ENCODE measurements at regions not wholly inside any gene's neighbourhood (a gene's known extent, or its start where the extent isn't known, plus 50 kb on each side); places are given as distances from the start of the nearest gene placed in this dataset.

DNA sequence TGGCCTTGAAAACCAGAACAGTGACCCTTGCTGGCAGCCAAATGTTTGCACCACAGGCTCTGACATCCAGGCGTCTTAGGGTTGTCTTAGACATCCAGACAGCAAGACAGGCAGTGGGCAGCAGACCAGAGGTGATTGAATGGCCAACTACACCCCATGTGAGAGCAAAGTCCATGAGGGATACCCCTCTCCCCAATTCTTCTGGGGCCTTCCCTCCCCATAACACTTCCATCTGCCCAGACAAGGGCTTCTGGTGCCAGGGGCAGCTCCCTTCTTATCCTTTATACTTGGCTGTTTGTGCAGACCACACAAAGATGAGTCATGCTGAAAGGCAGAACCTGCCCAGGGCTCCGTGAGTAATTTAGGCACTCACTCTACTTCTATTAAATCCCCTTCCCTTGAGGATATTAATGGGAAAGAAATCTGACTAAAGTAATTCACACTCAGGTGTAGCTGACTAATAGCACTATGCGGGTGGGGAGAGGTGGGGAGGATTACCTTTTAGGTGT lies 257.9 kb downstream of the UACA start:
- Histone ChIP-seq H3K4me1 (peaks cover 6 to 15% of the 10 kb centered on the region in 2 donors), H3K36me3 (no peaks in the 10 kb centered on the region), H3K27ac (peak overlapping the region in 1 of 2 donors; percentile 38), H3K27me3 (no peaks in the 10 kb centered on the region), H3K4me3 (no peak overlapping the region), H3K9me3 (peaks cover 9 to 13% of the 10 kb centered on the region in 2 donors)
- TF ChIP-seq, protein P1, sequence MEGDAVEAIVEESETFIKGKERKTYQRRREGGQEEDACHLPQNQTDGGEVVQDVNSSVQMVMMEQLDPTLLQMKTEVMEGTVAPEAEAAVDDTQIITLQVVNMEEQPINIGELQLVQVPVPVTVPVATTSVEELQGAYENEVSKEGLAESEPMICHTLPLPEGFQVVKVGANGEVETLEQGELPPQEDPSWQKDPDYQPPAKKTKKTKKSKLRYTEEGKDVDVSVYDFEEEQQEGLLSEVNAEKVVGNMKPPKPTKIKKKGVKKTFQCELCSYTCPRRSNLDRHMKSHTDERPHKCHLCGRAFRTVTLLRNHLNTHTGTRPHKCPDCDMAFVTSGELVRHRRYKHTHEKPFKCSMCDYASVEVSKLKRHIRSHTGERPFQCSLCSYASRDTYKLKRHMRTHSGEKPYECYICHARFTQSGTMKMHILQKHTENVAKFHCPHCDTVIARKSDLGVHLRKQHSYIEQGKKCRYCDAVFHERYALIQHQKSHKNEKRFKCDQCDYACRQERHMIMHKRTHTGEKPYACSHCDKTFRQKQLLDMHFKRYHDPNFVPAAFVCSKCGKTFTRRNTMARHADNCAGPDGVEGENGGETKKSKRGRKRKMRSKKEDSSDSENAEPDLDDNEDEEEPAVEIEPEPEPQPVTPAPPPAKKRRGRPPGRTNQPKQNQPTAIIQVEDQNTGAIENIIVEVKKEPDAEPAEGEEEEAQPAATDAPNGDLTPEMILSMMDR (IDR thresholded peaks at IDR 0.05) = no peak
- TF ChIP-seq POLR2A (IDR thresholded peaks at IDR 0.05) (no peak), POLR2AphosphoS5 (IDR thresholded peaks at IDR 0.05) (no peak)
- intact Hi-C loops (cut with DNase I; ENCODE audit: low total_unique reads) = loop anchor here (2.0 kb wide), 1 partner anchor 57 kb away; no protein-coding TSS in a partner anchor
- peak in 1 of 2 donors; percentile 41 for DNase-seq (ENCODE audit: low spot score in 2 of 2)

GRCh38 chr15:70504988-70505387 lies 258.4 kb downstream of the UACA start:
- H3K27ac ChIP-seq = peak overlapping the region in 1 of 2 donors; percentile 38
- H3K4me3 ChIP-seq = no peak overlapping the region
- intact Hi-C loops (cut with DNase I; ENCODE audit: low total_unique reads) = loop anchor here (2.0 kb wide), 1 partner anchor 56 kb away; no protein-coding TSS in a partner anchor
- H3K27me3 ChIP-seq = no peaks in the 10 kb centered on the region
- TF ChIP-seq POLR2A (IDR thresholded peaks at IDR 0.05) (no peak), POLR2AphosphoS5 (IDR thresholded peaks at IDR 0.05) (no peak)
- TF ChIP-seq, protein P1 (IDR thresholded peaks at IDR 0.05) = no peak
- peaks cover 4 to 8% of the 10 kb centered on the region in 2 donors for H3K9me3 ChIP-seq
- peaks cover 6 to 15% of the 10 kb centered on the region in 2 donors for H3K4me1 ChIP-seq
- H3K36me3 ChIP-seq = no peaks in the 10 kb centered on the region
- DNase-seq (ENCODE audit: low spot score in 2 of 2) = no peak

- intact Hi-C loops (cut with DNase I; ENCODE audit: low total_unique reads) = loop anchor here (2.0 kb wide), 1 partner anchor 56 kb away; no protein-coding TSS in a partner anchor
- no peak for TF ChIP-seq POLR2A (IDR thresholded peaks at IDR 0.05)
- TF ChIP-seq POLR2AphosphoS5 (IDR thresholded peaks at IDR 0.05) = no peak
- TF ChIP-seq, protein P1 (IDR thresholded peaks at IDR 0.05) = no peak
- Histone ChIP-seq H3K27me3 (no peaks in the 10 kb centered on the region), H3K4me3 (no peak overlapping the region), H3K4me1 (peaks cover 6 to 15% of the 10 kb centered on the region in 2 donors), H3K36me3 (no peaks in the 10 kb centered on the region), H3K9me3 (peaks cover 0 to 3% of the 10 kb centered on the region in 2 donors), H3K27ac (peak overlapping the region in 1 of 2 donors; percentile 35)
- peak in 1 of 2 donors; percentile 53 for DNase-seq (ENCODE audit: low spot score in 2 of 2)
Measured at GRCh38 chr15:70504299-70504951, 258.9 kb downstream of the UACA start.

DNA sequence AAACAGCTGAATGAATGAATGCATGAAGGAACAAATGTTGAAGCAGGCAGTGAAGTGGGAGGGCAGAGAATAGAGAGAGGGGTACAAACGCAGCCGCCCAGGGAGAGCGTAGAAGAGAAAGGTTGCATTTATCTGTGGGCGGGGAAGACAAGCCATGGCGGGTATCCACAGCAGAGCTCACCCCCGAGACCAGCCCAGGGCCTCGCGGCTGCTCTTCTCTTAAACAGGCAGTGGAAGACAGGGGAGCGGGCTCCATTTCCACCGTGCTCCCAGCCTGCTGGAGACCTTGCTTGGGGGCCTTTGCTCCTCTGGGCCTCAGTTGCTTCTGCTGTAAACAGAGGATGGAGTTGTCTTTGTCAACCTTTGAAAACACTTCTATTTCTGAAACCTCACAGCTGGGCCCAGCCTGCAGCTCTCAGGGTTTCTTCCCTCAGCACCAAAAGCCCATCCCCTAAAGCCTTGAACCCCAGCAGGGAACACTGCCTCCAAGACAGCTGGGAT lies 259.5 kb downstream of the UACA start:
- TF ChIP-seq, protein P1 (IDR thresholded peaks at IDR 0.05) = no peak
- TF ChIP-seq POLR2A (IDR thresholded peaks at IDR 0.05) (no peak), POLR2AphosphoS5 (IDR thresholded peaks at IDR 0.05) (no peak)
- peaks cover 6 to 15% of the 10 kb centered on the region in 2 donors for H3K4me1 ChIP-seq

More for the DNA sequence above, 259.5 kb downstream of the UACA start:
- no peak for DNase-seq (ENCODE audit: low spot score in 2 of 2)
- Histone ChIP-seq H3K4me3 (no peak overlapping the region), H3K27ac (no peak overlapping the region), H3K9me3 (no peaks in the 10 kb centered on the region), H3K27me3 (no peaks in the 10 kb centered on the region), H3K36me3 (no peaks in the 10 kb centered on the region)
- intact Hi-C loops (cut with DNase I; ENCODE audit: low total_unique reads) = loop anchor here (2.0 kb wide), 1 partner anchor 55 kb away; no protein-coding TSS in a partner anchor
